T-cell (primary cell): ENCODE measurements at regions not wholly inside any gene's neighbourhood (a gene's known extent, or its start where the extent isn't known, plus 50 kb on each side); places are given as distances from the start of the nearest gene placed in this dataset.

Experiments used
- ATAC-seq, 4 experiments: fragments of 200-7000 bp in 3 of 4; fragments of 150-1000 bp in 1 of 4; cut with Tn5 transposase; replicated peaks in 1 of 4; 1 replicate in 3 of 4; 2 replicates in 1 of 4; pipeline ENCODE4 v1.10.0; 2021; ENCODE audit warnings: moderate library complexity in 3 of 4, mild to moderate bottlenecking in 2 of 4, moderate number of reproducible peaks in 1 of 4
- CTCF ChIA-PET, 2 donors: fragments of 300-600 bp; sonication (Branson Sonifier 250); formaldehyde crosslinking; loops; one replicate each; lab custom pipeline; 2022; ENCODE audit warnings: antibody characterized with exemption in 2 of 2; lab: Charles Lee
- POLR2A ChIA-PET, 2 donors: fragments of 300-600 bp; sonication (Branson Sonifier 250); formaldehyde crosslinking; loops; one replicate each; lab custom pipeline; 2022; ENCODE audit warnings: antibody characterized with exemption in 2 of 2; lab: Charles Lee
- DNase-seq, 35 experiments: peaks; one replicate each; pipeline versions ENCODE4 v3.0.0 to v3.0.0-alpha.2; 2013 to 2023
- H3K27ac ChIP-seq: one replicate; pipeline ENCODE4 v1.5.1; 2013; ENCODE audit warnings: low read length
- H3K27me3 ChIP-seq, 2 experiments: replicated peaks in 1 of 2; 1 replicate in 1 of 2; 2 replicates in 1 of 2; pipeline versions ENCODE4 v1.6.1 to v1.7.0; 2013; ENCODE audit warnings: low read length in 1 of 2, mixed read lengths in 1 of 2; ENCODE audit not compliant: control insufficient read depth in 2 of 2, insufficient read depth in 2 of 2; ENCODE audit errors: extremely low read depth in 1 of 2
- H3K36me3 ChIP-seq, 2 donors: 1 replicate in 1 of 2; 2 replicates in 1 of 2; pipeline versions ENCODE4 v1.6.1 to v1.7.0; 2013; ENCODE audit warnings: low read length in 1 of 2; ENCODE audit not compliant: control insufficient read depth in 2 of 2, insufficient read depth in 1 of 2; ENCODE audit errors: extremely low read depth in 1 of 2
- H3K4me1 ChIP-seq, 2 experiments: 1 replicate in 1 of 2; 2 replicates in 1 of 2; pipeline versions ENCODE4 v1.6.1 to v1.7.0; 2013; ENCODE audit warnings: low read length in 2 of 2, mixed read lengths in 1 of 2; ENCODE audit not compliant: insufficient read depth in 2 of 2, control insufficient read depth in 1 of 2; ENCODE audit errors: extremely low read depth in 1 of 2
- H3K4me3 ChIP-seq, 2 donors: 1 replicate in 1 of 2; 2 replicates in 1 of 2; pipeline versions ENCODE4 v1.5.1 to v1.7.0; 2013; ENCODE audit warnings: mild to moderate bottlenecking in 2 of 2, low read length in 1 of 2, moderate library complexity in 1 of 2; ENCODE audit not compliant: control insufficient read depth in 1 of 2; ENCODE audit errors: extremely low read depth in 1 of 2
- H3K9me3 ChIP-seq: 2 replicates; pipeline ENCODE4 v1.7.0; 2013
- H3K27ac Mint-ChIP-seq, 2 donors: one replicate each; pipeline ENCODE4 v1.8.0; 2020 to 2021; ENCODE audit warnings: mild to moderate bottlenecking in 2 of 2, mixed read lengths in 2 of 2
- H3K27me3 Mint-ChIP-seq, 2 donors: one replicate each; pipeline ENCODE4 v1.8.0; 2021 to 2022; ENCODE audit warnings: mixed read lengths in 2 of 2
- H3K36me3 Mint-ChIP-seq: one replicate; pipeline ENCODE4 v1.8.0; 2021; ENCODE audit warnings: mixed read lengths
- H3K4me1 Mint-ChIP-seq, 3 donors: one replicate each; pipeline ENCODE4 v1.8.0; 2020 to 2022; ENCODE audit warnings: mixed read lengths in 3 of 3, mild to moderate bottlenecking in 1 of 3
- H3K4me3 Mint-ChIP-seq, 3 donors: one replicate each; pipeline ENCODE4 v1.8.0; 2020 to 2022; ENCODE audit warnings: mild to moderate bottlenecking in 3 of 3, mixed read lengths in 3 of 3, moderate library complexity in 3 of 3
- H3K9me3 Mint-ChIP-seq, 3 donors: one replicate each; pipeline ENCODE4 v1.8.0; 2020 to 2022; ENCODE audit warnings: mixed read lengths in 3 of 3
- WGBS: methylation state at CpG from one replicate; pipeline ENCODE4 v1.1.5; 2013; ENCODE audit warnings: missing lambda C conversion rate; ENCODE audit not compliant: insufficient coverage; 5-methylcytosine and 5-hydroxymethylcytosine counted together

GRCh38 chr2:155294358-155294757, 595.9 kb downstream of the KCNJ3 start:
- H3K4me1 Mint-ChIP-seq, result no peaks in the 10 kb centered on the region

DNA sequence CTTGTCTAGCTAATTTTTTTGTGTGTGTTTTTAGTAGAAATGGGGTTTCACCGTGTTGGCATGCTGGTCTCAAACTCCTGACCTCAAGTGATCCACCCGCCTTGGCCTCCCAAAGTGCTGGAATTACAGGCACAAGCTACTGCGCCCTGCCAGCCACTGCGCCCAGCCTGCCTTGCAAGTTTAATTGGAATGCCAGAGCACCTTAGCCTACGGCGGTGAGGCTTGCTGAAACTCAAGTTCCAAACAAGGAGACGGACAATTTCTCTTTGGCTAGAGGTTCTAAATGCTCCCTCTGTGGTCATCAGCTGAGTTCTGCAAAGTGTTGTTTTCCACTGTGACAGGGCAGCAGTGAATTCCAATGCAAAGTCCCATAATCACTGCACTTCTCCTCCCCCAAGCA, 583.4 kb downstream of the KCNJ3 start:
- Histone ChIP-seq H3K27ac (no peak overlapping the region), H3K4me3 (no peak overlapping the region), H3K9me3 (no peaks in the 10 kb centered on the region), H3K4me1 (no peaks in the 10 kb centered on the region), H3K36me3 (no peaks in the 10 kb centered on the region), H3K27me3 (no peaks in the 10 kb centered on the region)
- Mint-ChIP-seq H3K36me3 (no peaks in the 10 kb centered on the region), H3K4me3 (no peak overlapping the region), H3K27me3 (no peaks in the 10 kb centered on the region), H3K27ac (no peak overlapping the region), H3K9me3 (peaks cover 0 to 12% (median 3%) of the 10 kb centered on the region in 3 donors), H3K4me1 (no peaks in the 10 kb centered on the region)
- ChIA-PET CTCF (no interaction called here), POLR2A (no interaction called here)
- DNase-seq, result no peak
- no peak for ATAC-seq
- WGBS, result 90% methylated on average over 6 of the region's 7 CpGs

More at GRCh38 chr2:155294358-155294757, 595.9 kb downstream of the KCNJ3 start:
- Histone ChIP-seq H3K27ac (no peak overlapping the region), H3K4me3 (no peak overlapping the region), H3K27me3 (no peaks in the 10 kb centered on the region), H3K36me3 (no peaks in the 10 kb centered on the region), H3K9me3 (no peaks in the 10 kb centered on the region), H3K4me1 (no peaks in the 10 kb centered on the region)
- Mint-ChIP-seq H3K4me3 (no peak overlapping the region), H3K27me3 (no peaks in the 10 kb centered on the region), H3K27ac (no peak overlapping the region), H3K9me3 (peaks cover 4 to 7% (median 5%) of the 10 kb centered on the region in 3 donors), H3K36me3 (no peaks in the 10 kb centered on the region)
- POLR2A ChIA-PET, result no interaction called here
- CTCF ChIA-PET, result interaction anchor here in 1 of 2 donors (0.6 kb wide), 1 partner anchor 112 kb away, joined by 3 read pairs; no protein-coding TSS in a partner anchor
- ATAC-seq, result no peak
- WGBS, result no CpG with 5 or more reads among the region's 1 CpG
- DNase-seq, result no peak

DNA sequence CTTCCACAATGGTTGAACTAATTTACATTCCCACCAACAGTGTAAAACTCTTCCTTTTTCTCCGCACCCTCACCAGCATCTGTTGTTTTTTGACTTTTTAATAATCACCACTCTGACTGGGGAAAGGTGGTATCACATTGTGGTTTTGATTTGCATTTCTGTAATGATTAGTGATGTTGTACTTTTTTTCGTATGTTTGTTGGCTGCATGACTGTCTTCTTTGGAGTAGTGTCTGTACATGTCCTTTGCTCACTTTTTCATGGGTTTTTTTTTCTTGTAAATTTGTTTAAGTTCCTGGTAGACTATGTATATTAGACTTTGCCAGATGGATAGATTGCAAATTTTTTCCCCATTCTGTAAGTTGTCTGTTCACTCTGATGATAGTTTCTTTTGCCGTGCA, 574.8 kb downstream of the KCNJ3 start:
- ChIA-PET CTCF (no interaction called here), POLR2A (no interaction called here)
- Mint-ChIP-seq H3K4me3 (no peak overlapping the region), H3K27ac (no peak overlapping the region), H3K9me3 (peaks cover 2 to 4% (median 3%) of the 10 kb centered on the region in 3 donors), H3K27me3 (no peaks in the 10 kb centered on the region), H3K4me1 (no peaks in the 10 kb centered on the region), H3K36me3 (no peaks in the 10 kb centered on the region)
- no peaks in the 10 kb centered on the region for H3K9me3 ChIP-seq
- WGBS, result 67% methylated on average over 1 of the region's 3 CpGs
- H3K36me3 ChIP-seq, result no peaks in the 10 kb centered on the region
- H3K4me1 ChIP-seq, result no peaks in the 10 kb centered on the region
- no peaks in the 10 kb centered on the region for H3K27me3 ChIP-seq
- DNase-seq, result no peak
- no peak for ATAC-seq
- no peak overlapping the region for H3K4me3 ChIP-seq
- no peak overlapping the region for H3K27ac ChIP-seq

DNA sequence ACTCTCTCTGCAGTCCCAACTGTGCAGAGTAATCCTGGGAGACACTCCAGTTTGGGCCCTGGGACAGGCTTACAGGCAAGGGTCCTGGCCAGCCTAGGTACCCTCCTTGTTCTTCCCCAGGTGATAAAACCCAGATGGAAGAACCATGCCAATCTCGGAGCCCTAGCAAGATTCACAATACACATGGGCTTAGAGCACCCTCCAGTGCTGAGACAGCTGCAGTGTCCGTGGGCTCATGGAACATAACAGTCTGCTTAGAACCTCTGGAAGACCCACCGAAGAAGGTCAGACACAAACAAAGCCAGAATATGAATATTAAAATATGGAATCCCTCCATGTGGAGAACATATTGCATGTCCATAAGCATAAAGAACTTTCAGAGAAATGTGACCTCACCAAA, 568.1 kb downstream of the KCNJ3 start:
- H3K36me3 Mint-ChIP-seq, result no peaks in the 10 kb centered on the region
- no peaks in the 10 kb centered on the region for H3K4me1 Mint-ChIP-seq
- no peaks in the 10 kb centered on the region for H3K4me1 ChIP-seq
- H3K9me3 ChIP-seq, result no peaks in the 10 kb centered on the region
- no peak overlapping the region for H3K27ac ChIP-seq
- H3K4me3 Mint-ChIP-seq, result no peak overlapping the region
- 83% methylated on average over 1 of the region's 3 CpGs for WGBS
- no peak overlapping the region for H3K27ac Mint-ChIP-seq
- H3K9me3 Mint-ChIP-seq, result peaks cover 0 to 5% (median 0%) of the 10 kb centered on the region in 3 donors
- ATAC-seq (no peak), DNase-seq (no peak)
- CTCF ChIA-PET, result no interaction called here
- no peaks in the 10 kb centered on the region for H3K36me3 ChIP-seq
- no peak overlapping the region for H3K4me3 ChIP-seq
- no peaks in the 10 kb centered on the region for H3K27me3 ChIP-seq
- no peaks in the 10 kb centered on the region for H3K27me3 Mint-ChIP-seq
- POLR2A ChIA-PET, result no interaction called here

- no peaks in the 10 kb centered on the region for H3K27me3 Mint-ChIP-seq
- no peaks in the 10 kb centered on the region for H3K36me3 Mint-ChIP-seq
- ChIA-PET CTCF (no interaction called here), POLR2A (no interaction called here)
- H3K9me3 Mint-ChIP-seq, result peaks cover 0 to 5% (median 0%) of the 10 kb centered on the region in 3 donors
- no peaks in the 10 kb centered on the region for H3K36me3 ChIP-seq
- H3K27me3 ChIP-seq, result no peaks in the 10 kb centered on the region
- H3K4me3 Mint-ChIP-seq, result no peak overlapping the region
- no peak for ATAC-seq
- no peaks in the 10 kb centered on the region for H3K4me1 ChIP-seq
- no CpG with 5 or more reads among the region's 1 CpG for WGBS
- H3K27ac Mint-ChIP-seq, result no peak overlapping the region
- H3K4me1 Mint-ChIP-seq, result no peaks in the 10 kb centered on the region
- H3K4me3 ChIP-seq, result no peak overlapping the region
- H3K27ac ChIP-seq, result no peak overlapping the region
- no peaks in the 10 kb centered on the region for H3K9me3 ChIP-seq
- no peak for DNase-seq
These were observed 567.6 kb downstream of the KCNJ3 start for GRCh38 chr2:155266109-155266508.

DNA sequence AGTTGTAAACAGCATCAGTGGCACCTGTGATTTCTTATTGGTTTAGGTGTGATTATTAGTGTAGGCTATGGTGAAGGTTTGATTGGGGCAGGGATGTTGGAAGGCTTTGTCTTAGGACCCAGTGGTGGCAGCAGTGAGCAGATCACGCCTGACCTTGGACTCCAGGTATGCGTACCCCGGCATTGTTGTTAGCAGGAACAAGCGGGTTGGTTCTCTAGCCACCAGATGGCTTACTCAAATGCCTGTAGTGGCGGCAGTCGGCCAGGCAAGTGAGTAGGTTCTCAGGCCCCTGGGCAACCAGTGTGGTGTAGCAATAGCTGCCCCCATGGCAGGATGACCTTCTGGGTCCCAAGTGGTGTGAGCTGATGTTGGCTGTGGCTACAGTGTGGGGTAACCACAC, 558.3 kb downstream of the KCNJ3 start:
- no peaks in the 10 kb centered on the region for H3K36me3 Mint-ChIP-seq
- ChIA-PET POLR2A (no interaction called here), CTCF (interaction anchor here in 1 of 2 donors (0.5 kb wide), 1 partner anchor 28 kb away, joined by 3 read pairs; no protein-coding TSS in a partner anchor)
- Histone ChIP-seq H3K36me3 (no peaks in the 10 kb centered on the region), H3K4me3 (no peak overlapping the region), H3K4me1 (no peaks in the 10 kb centered on the region), H3K9me3 (no peaks in the 10 kb centered on the region), H3K27ac (no peak overlapping the region), H3K27me3 (no peaks in the 10 kb centered on the region)
- WGBS, result 89% methylated on average over 4 of the region's 6 CpGs
- no peak for DNase-seq
- H3K4me1 Mint-ChIP-seq, result no peaks in the 10 kb centered on the region
- H3K4me3 Mint-ChIP-seq, result no peak overlapping the region
- H3K27ac Mint-ChIP-seq, result no peak overlapping the region
- no peak for ATAC-seq
- no peaks in the 10 kb centered on the region for H3K9me3 Mint-ChIP-seq
- H3K27me3 Mint-ChIP-seq, result no peaks in the 10 kb centered on the region

DNA sequence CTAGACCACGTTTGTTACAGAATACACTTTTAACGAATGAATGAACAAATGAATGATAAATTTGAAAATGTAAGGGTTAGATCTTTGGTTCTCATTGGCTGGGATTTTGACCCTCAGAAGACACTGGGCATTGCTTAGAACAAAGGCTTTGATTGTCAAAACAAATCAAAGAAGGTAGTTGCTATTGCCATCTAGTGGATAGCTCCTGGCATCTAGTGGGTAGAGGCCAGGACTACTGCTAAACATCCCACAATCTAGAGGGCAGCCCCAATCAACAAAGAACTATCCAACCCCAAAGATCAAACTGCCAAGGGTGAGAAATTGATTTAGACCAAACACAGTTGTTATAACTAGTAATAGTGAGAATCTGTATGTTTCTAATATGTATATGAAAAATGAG, 552.3 kb downstream of the KCNJ3 start:
- H3K27ac ChIP-seq, result no peak overlapping the region
- no peak for ATAC-seq
- no peak overlapping the region for H3K4me3 ChIP-seq
- no peaks in the 10 kb centered on the region for H3K36me3 ChIP-seq
- ChIA-PET POLR2A (no interaction called here), CTCF (no interaction called here)
- Mint-ChIP-seq H3K4me3 (no peak overlapping the region), H3K27me3 (no peaks in the 10 kb centered on the region), H3K4me1 (no peaks in the 10 kb centered on the region), H3K36me3 (no peaks in the 10 kb centered on the region), H3K9me3 (peaks cover 0 to 6% (median 0%) of the 10 kb centered on the region in 3 donors), H3K27ac (no peak overlapping the region)
- no CpG with 5 or more reads among the region's 2 CpGs for WGBS
- H3K4me1 ChIP-seq, result no peaks in the 10 kb centered on the region
- no peaks in the 10 kb centered on the region for H3K9me3 ChIP-seq
- no peaks in the 10 kb centered on the region for H3K27me3 ChIP-seq
- DNase-seq, result no peak
